ENCODE measurements at regions not wholly inside any gene's neighbourhood (a gene's known extent, or its start where the extent isn't known, plus 50 kb on each side); places are given as distances from the start of the nearest gene placed in this dataset.

DNA sequence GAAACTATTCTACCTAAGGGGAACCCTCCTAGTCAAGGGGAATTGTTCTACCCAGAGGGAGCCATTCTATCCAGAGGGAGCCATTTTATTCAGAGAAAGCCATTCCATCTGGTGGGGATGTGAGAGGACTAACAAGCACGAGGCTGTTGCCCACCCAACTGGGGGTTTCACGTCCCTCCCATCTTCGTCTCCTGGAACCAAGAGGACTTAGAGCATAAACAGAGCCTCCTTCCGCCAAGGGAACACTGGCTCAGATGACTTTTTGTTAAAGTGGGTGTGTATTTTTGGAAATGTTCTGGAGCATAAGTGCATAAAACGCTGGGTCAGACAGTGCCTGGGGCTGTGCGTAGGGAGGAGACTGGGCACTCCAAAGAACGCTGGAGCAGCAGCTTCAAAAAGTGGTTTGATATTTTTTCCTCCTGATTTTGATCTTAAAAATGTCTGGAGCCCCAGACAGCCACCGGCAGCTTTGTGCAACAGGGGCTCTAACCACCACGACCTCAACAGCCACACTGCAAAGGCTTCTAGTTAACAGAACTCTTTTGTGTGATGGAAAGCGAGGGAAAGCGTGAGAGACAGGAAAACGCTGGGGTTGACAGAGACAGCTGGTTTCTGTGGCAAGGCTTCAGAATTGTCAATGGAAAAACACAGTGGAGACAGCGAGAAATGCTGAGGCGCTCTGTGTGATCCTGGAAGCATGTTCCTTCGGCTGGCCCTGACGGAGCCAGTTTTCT is 363.6 kb upstream of the CAMK1G start:
- TF ChIP-seq CTCF (IDR thresholded peaks at IDR 0.05) (no peak), POLR2AphosphoS5 (IDR thresholded peaks at IDR 0.05; ENCODE audit: low read depth, low read length) (no peak), SIN3A (IDR thresholded peaks at IDR 0.05; ENCODE audit: borderline replicate concordance, insufficient read depth, low read depth, low read length) (no peak)
- TF ChIP-seq, protein P1, sequence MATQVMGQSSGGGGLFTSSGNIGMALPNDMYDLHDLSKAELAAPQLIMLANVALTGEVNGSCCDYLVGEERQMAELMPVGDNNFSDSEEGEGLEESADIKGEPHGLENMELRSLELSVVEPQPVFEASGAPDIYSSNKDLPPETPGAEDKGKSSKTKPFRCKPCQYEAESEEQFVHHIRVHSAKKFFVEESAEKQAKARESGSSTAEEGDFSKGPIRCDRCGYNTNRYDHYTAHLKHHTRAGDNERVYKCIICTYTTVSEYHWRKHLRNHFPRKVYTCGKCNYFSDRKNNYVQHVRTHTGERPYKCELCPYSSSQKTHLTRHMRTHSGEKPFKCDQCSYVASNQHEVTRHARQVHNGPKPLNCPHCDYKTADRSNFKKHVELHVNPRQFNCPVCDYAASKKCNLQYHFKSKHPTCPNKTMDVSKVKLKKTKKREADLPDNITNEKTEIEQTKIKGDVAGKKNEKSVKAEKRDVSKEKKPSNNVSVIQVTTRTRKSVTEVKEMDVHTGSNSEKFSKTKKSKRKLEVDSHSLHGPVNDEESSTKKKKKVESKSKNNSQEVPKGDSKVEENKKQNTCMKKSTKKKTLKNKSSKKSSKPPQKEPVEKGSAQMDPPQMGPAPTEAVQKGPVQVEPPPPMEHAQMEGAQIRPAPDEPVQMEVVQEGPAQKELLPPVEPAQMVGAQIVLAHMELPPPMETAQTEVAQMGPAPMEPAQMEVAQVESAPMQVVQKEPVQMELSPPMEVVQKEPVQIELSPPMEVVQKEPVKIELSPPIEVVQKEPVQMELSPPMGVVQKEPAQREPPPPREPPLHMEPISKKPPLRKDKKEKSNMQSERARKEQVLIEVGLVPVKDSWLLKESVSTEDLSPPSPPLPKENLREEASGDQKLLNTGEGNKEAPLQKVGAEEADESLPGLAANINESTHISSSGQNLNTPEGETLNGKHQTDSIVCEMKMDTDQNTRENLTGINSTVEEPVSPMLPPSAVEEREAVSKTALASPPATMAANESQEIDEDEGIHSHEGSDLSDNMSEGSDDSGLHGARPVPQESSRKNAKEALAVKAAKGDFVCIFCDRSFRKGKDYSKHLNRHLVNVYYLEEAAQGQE (IDR thresholded peaks at IDR 0.05; ENCODE audit: insufficient read depth in 1 of 2, low read depth in 2 of 2, low read length in 1 of 2), result no peak
